ENCODE measurements at regions not wholly inside any gene's neighbourhood (a gene's known extent, or its start where the extent isn't known, plus 50 kb on each side); places are given as distances from the start of the nearest gene placed in this dataset.
"Not testable (repeated sequence)": the region's sequence is repeated elsewhere in the genome, so short reads cannot be mapped to it uniquely, and the experiment has no call there.

DNA sequence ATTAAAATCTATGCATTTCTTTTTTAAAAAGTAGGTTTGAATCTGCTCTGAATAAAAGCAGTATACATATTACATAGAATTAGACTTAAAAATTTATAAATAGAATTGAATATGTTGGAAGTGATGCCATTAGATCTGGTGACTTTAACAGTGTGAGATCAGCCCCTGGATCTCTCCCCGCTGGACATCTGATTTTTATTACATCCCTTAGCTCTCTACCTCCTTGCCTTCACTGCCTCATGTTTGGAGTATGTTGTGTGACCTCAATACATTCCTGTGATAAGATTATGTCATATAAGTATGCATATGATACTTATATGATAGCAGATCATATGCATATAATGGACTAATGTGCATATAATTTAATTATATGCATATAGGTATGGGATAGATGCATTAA lies 643.4 kb upstream of the NR2F2 start:
- DNase-seq = no peak

DNA sequence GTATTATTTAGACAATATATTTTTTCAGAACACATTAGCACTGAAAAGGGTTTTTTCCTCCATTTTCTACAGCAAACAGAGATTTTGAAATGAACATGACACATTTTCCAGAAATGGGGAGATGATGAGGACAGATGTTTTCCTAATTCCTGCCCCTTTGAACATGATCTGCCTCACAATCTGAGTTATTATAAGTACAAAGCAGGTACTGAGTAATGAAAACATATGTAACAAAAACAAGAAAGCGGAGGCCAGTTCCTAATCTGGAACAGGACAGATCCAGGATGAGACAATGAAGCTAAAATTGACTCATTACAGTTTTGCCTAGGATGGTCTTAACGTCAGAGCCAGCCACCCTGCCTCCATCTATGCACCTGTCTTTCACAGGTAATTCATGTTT lies 642.8 kb upstream of the NR2F2 start:
- DNase-seq = no peak

DNA sequence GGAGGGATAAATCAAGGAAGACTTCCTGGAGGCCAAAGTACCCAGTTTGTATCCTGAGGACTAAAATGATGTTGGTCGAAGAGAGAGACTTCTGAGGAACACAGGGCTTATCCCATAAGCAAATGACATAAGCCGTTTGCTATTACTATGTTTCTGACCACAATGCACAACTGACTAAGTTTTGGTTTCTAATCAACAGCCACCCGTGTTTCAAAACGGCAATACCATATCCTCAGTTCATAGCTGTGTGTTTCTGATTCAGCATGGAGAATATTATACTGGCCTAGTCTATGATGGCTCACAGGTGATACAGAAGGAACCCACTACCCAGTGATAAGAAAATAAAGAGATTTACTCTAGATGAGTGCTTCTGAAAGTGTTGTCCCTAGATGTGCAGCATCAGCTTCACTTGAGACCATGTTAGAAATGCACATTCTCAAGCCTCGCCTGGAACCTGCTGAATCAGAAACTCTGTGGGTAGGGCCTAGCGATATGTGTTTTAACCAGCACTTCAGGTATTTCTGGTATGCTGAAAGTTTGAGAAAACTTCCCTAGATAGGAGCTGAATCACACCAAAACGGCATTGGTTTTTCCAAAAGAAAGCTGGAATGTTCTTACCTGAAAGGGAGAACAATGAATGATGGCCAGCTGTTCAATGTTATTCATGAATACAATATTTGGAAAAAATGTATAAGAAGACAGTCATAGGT lies 639.7 kb upstream of the NR2F2 start:
- DNase-seq = no peak

DNA sequence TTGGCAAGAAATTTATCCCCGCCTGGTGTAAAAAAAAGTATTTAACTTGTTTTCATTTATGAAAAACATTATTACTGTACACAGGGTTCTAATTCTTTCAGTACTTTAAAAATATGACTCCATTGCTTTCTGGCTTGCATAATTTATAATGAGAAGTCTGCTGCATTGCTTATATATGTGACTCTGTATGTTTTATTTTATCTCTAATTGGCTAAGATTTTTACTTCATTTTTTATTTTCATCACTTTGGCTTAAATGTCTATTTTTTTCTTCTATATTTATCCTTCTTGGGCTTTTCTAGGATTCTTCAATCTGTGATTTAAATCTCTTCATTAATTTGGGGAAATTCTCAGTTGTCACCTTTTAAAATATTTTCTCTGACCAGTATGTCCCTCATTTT lies 636.6 kb upstream of the NR2F2 start:
- DNase-seq = no peak

DNA sequence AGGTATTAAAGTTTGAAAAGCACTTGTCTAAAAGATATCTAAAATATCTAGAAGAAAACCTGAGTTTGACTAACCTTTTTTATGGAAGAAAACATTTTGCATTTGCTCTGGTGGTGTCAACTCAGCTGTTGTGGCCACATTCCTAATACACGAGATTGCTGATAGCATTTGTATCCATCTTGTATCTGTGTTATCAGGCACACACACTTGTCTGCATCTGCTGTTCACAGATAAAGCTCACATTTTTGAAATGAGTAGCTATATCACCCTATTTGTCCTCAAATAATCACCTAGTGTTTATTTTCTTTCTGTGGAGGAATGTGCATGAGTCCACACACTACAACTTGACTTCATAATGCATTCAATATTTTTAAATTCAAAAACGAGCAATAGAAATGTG lies 632.3 kb upstream of the NR2F2 start:
- no peak for DNase-seq

DNA sequence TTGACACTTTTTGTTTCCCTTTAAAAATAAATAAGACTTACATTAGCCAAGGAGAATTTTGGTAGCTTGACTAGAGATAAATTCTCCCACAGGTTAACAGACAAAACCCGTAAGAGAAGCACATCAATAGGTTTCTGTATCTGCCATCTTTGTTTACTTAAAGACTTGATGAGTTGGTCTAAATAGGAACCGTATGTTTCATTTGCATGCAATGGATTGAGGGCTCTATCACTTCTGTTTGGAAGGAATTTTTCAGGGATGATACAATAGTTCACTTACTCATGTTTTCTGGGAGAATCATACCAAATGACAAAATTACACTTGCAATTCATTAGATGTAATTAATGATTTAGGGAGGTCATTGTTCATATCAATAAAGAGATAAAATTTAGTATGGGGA lies 631.5 kb upstream of the NR2F2 start:
- DNase-seq = no peak

DNA sequence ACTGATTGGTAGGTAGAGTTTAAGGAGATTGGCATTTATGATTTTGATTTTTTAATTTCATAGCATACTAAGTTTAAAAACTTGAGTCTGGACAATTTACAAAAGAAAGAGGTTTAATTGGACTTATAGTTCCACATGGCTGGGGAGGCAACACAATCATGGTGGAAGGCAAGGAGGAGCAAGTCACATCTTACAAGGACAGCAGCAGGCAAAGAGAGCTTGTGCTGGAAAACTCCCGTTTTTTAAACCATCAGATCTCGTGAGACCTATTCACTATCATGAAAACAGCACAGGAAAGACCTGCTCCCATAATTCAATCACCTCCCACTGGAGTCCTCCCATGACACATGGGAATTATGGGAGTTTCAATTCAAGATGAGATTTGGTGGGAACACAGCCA lies 630.9 kb upstream of the NR2F2 start:
- no peak for DNase-seq

DNA sequence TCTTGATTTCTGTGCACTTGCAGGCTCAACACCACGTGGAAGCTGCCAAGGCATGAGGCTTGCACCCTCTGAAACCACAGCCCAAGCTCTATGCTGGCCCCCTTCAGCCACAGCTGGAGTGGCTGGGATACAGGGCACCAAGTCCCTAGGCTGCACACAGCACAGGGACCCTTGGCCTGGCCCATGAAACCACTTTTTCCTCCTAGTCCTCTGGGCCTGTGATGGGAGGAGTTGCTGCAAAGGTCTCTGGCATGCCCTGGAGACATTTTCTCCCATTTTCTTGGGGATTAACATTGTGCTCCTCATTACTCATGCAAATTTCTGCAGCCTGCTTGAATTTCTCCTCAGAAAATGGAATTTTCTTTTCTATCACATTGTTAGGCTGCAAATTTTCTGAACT lies 629.8 kb upstream of the NR2F2 start:
- not testable (repeated sequence) for DNase-seq

DNA sequence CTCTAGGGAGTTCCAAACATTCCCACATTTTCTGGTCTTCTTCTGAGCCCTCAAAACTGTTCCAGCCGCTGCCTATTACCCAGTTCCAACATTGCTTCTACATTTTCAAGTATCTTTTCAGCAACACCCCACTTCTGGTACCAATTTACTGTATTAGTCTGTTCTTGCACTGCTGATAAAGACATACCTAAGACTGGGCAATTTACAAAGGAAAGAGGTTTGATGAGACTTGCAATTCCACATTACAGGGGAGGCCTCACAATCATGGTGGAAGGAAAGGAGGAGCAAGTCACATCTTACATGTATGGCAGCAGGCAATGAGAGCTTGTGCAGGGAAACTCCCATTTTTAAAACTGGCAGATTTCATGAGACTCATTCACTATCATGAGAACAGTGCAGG lies 629.1 kb upstream of the NR2F2 start:
- no peak for DNase-seq

DNA sequence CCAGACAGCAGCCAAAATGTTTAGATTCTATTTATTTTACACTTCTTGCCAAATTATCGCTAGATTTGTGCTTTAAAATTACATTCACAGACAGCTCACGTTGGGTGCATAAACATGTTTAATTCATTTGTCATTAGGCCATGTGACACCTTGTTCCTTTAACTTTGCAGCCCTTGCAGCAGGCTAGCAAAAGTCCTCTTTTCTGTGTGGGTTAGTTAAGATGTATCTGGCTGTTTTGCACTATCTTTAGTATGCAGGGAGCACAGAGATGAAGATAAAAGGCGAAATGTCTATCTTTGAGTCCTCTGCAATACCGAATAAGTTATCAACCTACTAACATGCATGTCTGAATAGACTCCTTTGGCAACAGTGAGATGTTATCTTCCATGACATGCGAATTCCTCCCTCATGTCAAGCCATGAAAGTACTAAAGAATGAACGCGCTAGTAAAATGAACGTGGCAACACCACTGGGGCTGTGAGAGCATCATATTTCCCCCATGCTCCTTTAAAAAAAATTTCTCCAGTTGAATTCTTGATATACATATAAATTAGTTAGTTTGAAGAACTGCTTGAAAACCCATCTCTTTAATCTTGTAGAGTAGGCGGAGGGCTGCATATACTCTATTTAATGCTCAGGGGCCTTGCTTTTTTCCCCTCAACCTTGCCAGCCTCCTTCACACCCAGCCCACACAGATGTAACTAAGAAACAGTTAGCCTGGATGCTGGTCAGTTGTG lies 620.4 kb upstream of the NR2F2 start:
- peak; percentile 48 for DNase-seq

DNA sequence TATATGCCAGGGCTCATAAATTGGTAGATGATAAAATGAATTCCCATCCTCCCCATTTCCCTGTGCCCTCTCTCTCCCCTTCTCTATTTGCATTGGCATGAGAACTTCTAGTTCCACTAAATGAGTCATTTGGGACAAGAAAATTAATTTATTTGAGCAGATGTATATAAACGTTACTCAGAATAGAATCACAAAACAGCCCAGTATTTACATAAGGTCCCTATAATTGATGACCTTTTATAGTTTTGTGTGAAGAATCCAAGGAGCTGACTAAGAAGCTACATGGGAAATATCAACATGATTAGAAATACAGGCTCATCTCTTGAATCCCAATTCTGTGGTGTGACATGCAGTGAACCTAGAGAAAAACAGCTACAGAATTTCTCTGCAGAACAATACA lies 617.7 kb upstream of the NR2F2 start:
- DNase-seq = no peak

DNA sequence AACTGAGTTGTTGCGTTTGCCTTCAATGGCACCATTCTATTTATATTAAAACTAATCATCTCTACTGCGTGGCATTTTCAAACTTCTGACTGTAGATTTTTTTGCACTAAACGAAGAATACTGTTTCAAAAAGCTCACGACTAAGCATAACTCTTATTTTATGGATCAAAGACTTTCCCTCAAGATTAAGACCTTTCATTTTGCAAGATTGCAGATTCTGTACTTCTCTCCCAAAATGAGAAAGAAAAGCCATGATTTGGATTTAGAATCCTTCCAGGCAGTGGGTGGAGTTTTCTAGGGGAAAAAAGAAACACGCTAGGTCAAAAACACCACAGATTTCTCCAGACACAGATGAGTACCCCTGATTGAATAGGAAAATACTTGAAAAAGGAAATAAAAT lies 617.2 kb upstream of the NR2F2 start:
- DNase-seq = no peak

DNA sequence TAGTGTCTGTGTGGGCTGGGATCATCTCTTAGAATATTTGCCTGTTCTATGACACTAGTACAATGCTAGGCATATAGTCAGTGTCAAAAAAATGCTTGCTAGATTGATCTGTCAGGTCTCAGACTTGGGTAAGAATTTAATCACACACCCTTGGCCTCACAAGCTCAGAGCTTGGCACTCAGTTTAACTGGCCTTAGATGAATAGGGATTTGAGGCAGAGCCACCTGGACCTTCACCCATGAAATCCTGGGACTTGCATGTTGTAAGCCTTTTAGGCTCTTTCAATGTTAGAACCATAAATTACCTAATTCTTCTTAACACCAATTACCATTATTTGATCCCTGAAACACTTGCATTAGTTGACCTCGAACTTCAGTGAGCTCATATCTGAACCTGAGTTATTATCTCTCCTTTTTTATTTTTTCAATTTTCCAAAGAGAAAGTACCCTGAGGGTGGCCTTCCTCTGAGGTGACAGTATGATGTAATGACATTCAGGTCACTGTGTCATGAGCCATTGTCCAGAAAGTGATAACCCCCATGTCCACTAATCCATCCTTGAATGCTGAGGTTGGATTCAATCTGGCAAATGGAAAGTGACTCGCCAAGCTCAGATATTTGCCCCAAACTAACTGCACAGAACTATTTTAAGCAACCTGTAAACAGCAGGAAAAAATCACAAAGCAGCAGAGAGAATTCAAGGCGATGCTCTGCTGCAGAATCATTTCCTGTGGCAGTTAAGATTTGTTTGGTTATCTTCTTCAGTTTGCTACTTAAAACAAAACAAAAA lies 615.2 kb upstream of the NR2F2 start:
- no peak for DNase-seq

DNA sequence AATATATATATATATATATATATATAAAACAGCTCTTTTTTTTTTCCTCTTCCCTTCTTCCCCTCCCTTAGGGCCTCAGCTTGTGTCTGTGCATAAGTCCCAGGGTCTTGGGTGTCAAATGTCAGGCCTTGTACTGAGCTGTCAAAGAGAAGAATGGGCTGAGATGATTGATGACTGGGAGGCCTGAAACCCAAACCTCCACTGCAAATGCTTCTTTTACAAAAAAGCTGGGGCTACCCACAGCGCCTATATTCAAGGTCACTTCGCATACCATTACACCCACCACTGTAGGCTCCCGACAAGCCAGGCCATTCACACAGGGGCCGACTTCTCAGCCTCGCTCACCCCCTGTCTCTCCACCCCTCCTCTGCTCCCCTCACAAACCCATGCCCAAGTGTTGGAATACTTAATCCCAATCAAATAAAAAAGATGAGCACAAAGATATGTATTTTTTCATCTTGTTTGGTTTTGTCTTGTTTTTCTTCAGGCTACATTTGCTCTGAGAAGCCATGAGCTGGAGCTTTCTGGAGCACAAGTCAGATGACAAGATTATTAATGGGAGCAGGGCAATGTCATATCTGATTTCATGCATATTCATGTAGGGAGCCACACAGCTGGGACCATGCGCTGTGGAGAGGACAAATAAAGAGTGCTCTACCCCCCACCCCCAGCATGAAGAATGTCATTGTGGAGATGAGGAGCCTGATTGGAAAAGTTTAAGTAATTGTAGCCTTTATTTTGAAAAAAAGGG lies 614.4 kb upstream of the NR2F2 start:
- no peak for DNase-seq

DNA sequence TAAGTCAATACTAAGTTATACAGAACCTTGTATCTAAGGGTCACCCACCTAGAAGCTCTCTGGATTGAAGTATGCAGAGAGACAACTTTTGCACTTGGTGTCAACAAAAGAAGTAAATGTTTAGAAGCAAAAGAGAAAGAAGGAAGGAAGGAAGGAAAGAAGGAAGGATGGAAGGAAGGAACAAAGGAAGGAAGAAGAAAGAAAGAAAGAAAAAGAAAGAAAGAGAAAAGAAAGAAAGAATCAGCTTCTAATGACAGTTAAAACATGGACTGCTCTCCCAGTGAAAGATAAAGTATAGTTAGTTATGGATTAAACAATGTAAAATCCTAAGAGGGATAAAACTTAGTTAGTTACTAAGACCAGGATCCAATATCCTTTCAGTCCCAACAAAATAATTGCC lies 613.8 kb upstream of the NR2F2 start:
- DNase-seq = no peak

DNA sequence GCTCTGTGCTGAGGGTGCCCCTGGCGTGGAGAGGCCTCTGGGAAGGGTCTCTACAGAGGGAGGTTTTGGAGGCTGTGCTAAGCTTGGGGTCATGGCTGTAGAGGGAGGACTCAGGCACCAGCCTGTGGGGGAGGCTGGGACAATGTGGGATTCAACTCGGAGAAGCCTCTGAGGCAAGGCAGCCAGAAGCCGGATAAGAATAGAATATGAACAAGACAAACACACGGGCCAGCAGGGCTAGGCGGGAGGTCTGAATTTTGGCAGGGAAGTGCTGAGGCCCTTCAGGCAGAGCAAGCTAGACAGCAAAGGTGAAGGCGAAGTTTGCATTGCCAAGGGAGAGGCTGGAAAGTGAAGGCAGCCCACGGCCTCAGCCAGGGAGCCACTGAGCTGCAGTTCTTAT lies 612.1 kb upstream of the NR2F2 start:
- DNase-seq = no peak

DNA sequence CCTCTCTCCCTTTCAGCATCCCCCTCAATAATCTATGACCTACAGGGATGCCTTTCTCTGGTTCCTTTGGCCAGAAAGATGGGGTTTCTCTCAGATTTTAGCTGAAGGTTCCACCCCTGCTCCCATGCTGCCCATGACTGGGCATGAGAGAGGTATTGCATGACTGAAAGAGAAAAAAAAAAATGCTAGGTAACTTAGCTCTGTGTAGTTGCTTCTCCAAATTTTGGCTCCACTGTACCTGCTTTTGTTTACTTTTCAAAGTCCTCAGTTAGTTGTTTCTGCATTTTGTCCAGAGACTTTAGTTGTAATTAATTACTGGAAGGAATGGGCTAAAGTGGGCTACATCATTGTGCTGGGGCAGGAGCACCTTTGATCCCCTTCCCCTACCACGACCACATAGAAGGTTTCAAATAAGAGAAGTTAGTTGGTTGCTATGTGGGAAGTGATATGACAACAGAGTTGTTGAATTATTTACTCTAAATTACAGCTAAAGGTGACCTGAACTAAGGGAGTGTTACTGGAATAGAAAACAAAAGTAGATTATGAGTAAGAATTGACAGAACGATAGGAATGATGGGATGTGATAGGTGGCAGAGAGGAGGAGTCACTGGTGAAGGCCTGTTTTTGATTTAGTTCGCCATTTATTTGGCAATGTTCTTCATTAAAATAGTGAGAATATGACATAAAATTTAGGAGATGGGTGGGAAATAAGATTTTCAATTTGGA lies 605.4 kb upstream of the NR2F2 start:
- no peak for DNase-seq

DNA sequence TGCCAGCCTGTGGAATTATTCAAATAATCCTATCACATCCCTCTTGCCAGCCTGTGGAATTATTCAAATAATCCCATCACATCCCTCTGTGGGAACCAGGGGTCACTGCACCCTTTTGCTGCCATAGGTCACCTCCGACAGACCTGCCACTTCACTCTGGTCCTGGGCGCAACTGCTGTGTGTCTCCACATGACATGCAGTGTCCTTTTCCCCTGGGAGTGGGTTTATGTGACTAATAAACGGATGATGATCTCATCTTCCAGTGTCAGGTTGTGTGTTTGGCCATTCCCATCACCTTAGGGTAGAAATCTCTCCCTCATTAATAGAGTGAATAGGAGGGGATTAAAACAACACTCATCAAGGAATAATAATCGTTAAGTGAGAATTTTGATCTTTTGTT lies 603.6 kb upstream of the NR2F2 start:
- no peak for DNase-seq

DNA sequence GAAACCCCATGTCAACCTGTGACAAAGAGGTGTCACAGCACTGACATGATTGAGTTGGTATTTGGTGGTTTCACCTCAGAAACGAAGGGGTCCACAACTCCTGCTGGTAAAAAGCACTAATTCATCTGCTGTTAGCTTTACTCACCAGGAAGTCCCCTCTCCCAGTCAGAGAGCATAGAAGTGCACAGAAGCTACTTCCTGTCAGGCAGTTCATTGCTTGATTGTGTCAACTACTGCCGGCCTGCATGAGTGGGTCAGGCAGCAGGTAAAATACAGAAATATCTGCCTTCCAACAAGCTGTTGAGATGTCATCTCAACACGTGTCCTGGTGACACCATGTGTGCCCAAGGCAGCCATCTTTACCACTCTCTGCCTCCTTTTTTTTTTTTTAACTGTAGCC lies 596.6 kb upstream of the NR2F2 start:
- DNase-seq = no peak

DNA sequence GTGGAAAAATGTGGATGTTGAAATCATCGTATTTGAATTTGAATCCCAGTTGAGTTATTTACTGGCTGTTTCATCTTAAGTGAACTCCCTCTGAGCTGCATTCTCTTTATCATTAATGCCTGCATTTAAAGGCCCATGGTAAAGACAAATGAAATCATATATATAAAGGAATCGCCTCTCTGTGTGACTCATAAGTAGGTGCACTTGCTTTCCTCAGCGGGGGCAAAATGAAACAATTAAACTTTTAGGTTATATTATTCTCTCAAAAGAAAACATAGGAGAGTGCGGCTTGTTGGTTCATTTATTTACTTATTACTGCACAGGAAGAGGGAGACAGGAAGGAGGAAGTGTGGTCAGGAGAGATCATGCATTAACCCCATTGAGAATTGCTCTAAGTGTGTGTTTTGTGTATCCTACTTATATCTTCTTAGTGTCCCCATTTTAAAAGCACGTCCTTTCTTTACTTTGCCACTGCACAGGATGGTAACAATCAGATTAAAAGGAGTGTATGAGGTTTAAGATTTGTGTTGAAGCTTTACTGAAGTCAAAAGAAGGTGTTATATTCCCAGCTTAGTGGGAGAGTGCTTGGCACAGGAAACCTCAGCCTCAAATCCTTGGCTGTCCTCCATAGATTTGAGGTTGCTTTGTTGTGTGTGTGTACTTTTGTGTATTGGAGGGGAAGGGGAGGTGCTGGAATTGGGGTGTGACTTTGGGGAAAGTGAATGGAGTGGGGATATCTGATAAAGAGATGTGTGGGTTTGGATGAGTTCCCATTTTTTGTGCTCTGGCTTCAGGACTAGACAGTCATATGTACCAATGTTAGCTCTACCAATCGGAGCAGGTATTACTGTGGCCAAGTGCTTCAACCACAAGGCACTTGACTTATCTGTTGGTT lies 595.8 kb upstream of the NR2F2 start:
- peak; percentile 4 for DNase-seq

DNA sequence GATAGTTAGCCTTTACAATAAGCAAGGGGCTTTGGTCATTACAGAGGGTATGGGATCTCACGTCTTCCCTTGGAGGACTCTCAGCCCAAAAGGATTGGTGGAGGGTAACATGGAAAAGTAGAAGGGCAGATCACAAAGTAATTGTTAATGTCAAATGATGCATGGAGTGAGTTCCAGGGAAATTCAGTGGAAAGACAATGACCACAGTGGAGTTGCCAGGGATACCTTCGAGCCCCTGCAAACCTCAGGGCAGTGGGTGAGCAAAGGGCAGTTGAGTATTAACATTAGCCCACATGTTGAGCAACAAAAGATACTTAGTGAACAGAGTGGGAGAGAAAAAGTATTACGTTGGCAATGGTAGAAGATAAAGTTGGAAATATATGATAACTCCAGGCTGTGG lies 593.4 kb upstream of the NR2F2 start:
- no peak for DNase-seq

DNA sequence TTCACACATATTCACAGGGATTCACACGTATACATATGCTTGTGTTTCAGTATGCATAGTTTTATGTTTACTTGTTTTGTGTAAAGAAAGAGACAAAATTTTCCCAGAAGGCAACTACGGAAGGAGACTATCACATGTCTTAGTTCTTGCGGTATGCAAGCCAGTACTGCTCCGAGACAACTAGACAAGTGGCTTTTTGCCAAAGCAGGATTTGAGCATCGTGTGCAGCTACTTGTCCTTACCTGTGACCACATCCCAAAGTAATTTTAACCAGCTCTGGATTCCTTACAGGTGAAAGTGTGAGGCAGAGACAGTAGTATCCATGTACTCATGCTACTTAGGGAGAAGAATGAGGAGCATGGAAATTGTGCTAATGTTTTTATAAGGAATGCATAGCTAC lies 591.4 kb upstream of the NR2F2 start:
- DNase-seq = no peak
